ENCODE measurements at regions not wholly inside any gene's neighbourhood (a gene's known extent, or its start where the extent isn't known, plus 50 kb on each side); places are given as distances from the start of the nearest gene placed in this dataset.
"Not testable (repeated sequence)": the region's sequence is repeated elsewhere in the genome, so short reads cannot be mapped to it uniquely, and the experiment has no call there.

GRCh38 chr11:71181566-71181965, 70.8 kb downstream of the SHANK2 start:
- no peak for DNase-seq

- no peak for DNase-seq
These were observed 71.5 kb downstream of the SHANK2 start for GRCh38 chr11:71180694-71181470.

GRCh38 chr11:71179877-71180605, 72.3 kb downstream of the SHANK2 start:
- DNase-seq = no peak

- DNase-seq = no peak
These were observed 74.3 kb downstream of the SHANK2 start for GRCh38 chr11:71178076-71178475.

GRCh38 chr11:71176812-71177211, 75.6 kb downstream of the SHANK2 start:
- no peak for DNase-seq

GRCh38 chr11:71173709-71174108, 78.7 kb downstream of the SHANK2 start:
- no peak for DNase-seq

- DNase-seq = no peak
These were observed 79.7 kb downstream of the SHANK2 start for GRCh38 chr11:71172680-71173079.

- no peak for DNase-seq
These were observed 80.8 kb downstream of the SHANK2 start for GRCh38 chr11:71171576-71171975.

GRCh38 chr11:71170624-71171423, 81.6 kb downstream of the SHANK2 start:
- no peak for DNase-seq

GRCh38 chr11:71169313-71169712, 83.1 kb downstream of the SHANK2 start:
- DNase-seq = no peak

- DNase-seq = not testable (repeated sequence)
These were observed 84.6 kb downstream of the SHANK2 start for GRCh38 chr11:71167814-71168213.

GRCh38 chr11:71165771-71166170, 86.6 kb downstream of the SHANK2 start:
- no peak for DNase-seq

GRCh38 chr11:71164621-71165020, 87.8 kb downstream of the SHANK2 start:
- no peak for DNase-seq

GRCh38 chr11:71164186-71164585, 88.2 kb downstream of the SHANK2 start:
- DNase-seq = no peak

GRCh38 chr11:71163371-71163770, 89.0 kb downstream of the SHANK2 start:
- DNase-seq = no peak

GRCh38 chr11:71158936-71159335, 93.4 kb downstream of the SHANK2 start:
- DNase-seq = no peak

GRCh38 chr11:71157676-71158075, 94.7 kb downstream of the SHANK2 start:
- DNase-seq = not testable (repeated sequence)

- DNase-seq = no peak
These were observed 96.1 kb downstream of the SHANK2 start for GRCh38 chr11:71156301-71156700.

- no peak for DNase-seq
These were observed 96.5 kb downstream of the SHANK2 start for GRCh38 chr11:71155846-71156245.

GRCh38 chr11:71154261-71154805, 98.0 kb downstream of the SHANK2 start:
- DNase-seq = no peak

GRCh38 chr11:71153005-71153390, 99.4 kb downstream of the SHANK2 start:
- DNase-seq = no peak

GRCh38 chr11:71152312-71153004, 99.9 kb downstream of the SHANK2 start:
- DNase-seq = not testable (repeated sequence)

- DNase-seq = no peak
These were observed 100.8 kb downstream of the SHANK2 start for GRCh38 chr11:71151561-71151960.

Measured in NCI-H510A (cell line).